A549 (cell line): ENCODE measurements at regions not wholly inside any gene's neighbourhood (a gene's known extent, or its start where the extent isn't known, plus 50 kb on each side); places are given as distances from the start of the nearest gene placed in this dataset.
"Not testable (repeated sequence)": the region's sequence is repeated elsewhere in the genome, so short reads cannot be mapped to it uniquely, and the experiment has no call there.

ENCODE experiments used
- ATAC-seq, 2 experiments: fragments of 200-7000 bp in 1 of 2; fragments of >200 bp in 1 of 2; cut with Nextera tagmentation in 1 of 2; cut with Tn5 transposase in 1 of 2; 3 replicates each; pipeline versions ENCODE4 v1.8.0 to v1.9.1; 2018 to 2020; ENCODE audit warnings: mild to moderate bottlenecking in 1 of 2, moderate library complexity in 1 of 2
- CTCF ChIA-PET: fragments of 300-600 bp; sonication (Branson Sonifier 250); formaldehyde crosslinking; extraction: SDS; loops from one replicate; lab custom pipeline; 2021; ENCODE audit warnings: antibody characterized with exemption, inconsistent platforms; lab: Yijun Ruan, JAX
- POLR2A ChIA-PET: fragments of 350-600 bp; formaldehyde crosslinking; extraction: SDS; loops from one replicate; lab custom pipeline; 2021; ENCODE audit warnings: antibody characterized with exemption, inconsistent platforms; lab: Yijun Ruan, JAX
- DNase-seq, 2 experiments: peaks; one replicate each; pipeline versions ENCODE4 v3.0.0 to v3.0.0-alpha.2; 2011 to 2016; ENCODE audit warnings: low read depth in 1 of 2, low spot score in 1 of 2
- FAIRE-seq: peaks from 2 replicates; lab custom pipeline; 2011; peaks lifted over from hg19 to GRCh38; lab: Jason Lieb, UNC
- H3K27ac ChIP-seq, 2 experiments: fragments of >200 bp; sonication (Bioruptor Twin); formaldehyde crosslinking; 3 replicates each; pipeline ENCODE4 v1.5.1; 2016 to 2017
- H3K4me1 ChIP-seq: fragments of >200 bp; sonication (Bioruptor Twin); formaldehyde crosslinking; 3 replicates; pipeline ENCODE4 v1.6.1; 2016
- H3K4me2 ChIP-seq: fragments of >200 bp; sonication (Bioruptor Twin); formaldehyde crosslinking; 3 replicates; pipeline ENCODE4 v1.6.1; 2016
- H3K4me3 ChIP-seq: fragments of >200 bp; sonication (Bioruptor Twin); formaldehyde crosslinking; 3 replicates; pipeline ENCODE4 v1.5.1; 2016
- H3K9me3 ChIP-seq: fragments of >200 bp; sonication (Bioruptor Twin); formaldehyde crosslinking; 3 replicates; pipeline ENCODE4 v1.6.1; 2016
- ATOH8 ChIP-seq: fragments of 250-450 bp; sonication (Bioruptor Pico); IDR thresholded peaks from 2 replicates; pipeline ENCODE4 v1.5.0; 2020; ENCODE audit warnings: low read depth, mild to moderate bottlenecking, moderate library complexity
- CEBPB ChIP-seq, 2 experiments: fragments of >200 bp in 1 of 2; sonication (Bioruptor Twin) in 1 of 2; formaldehyde crosslinking in 1 of 2; IDR thresholded peaks; 2 replicates each; pipeline ENCODE4 v1.6.1; 2012 to 2016
- E2F6 ChIP-seq: IDR thresholded peaks from 2 replicates; pipeline ENCODE4 v1.6.1; 2012; ENCODE audit warnings: low read depth, borderline replicate concordance
- EHMT2 ChIP-seq: fragments of 200-600 bp; sonication (generic); IDR thresholded peaks from 2 replicates; pipeline ENCODE4 v1.6.1; 2016; ENCODE audit warnings: antibody characterized with exemption, low read depth, mild to moderate bottlenecking, moderate library complexity
- EP300 ChIP-seq, 2 experiments: fragments of >200 bp; sonication (Bioruptor Twin); formaldehyde crosslinking; IDR thresholded peaks; 2 replicates in 1 of 2; 3 replicates in 1 of 2; pipeline ENCODE4 v1.6.1; 2016 to 2017
- FOSL2 ChIP-seq, 2 experiments: fragments of 450-650 bp in 1 of 2; fragments of >200 bp in 1 of 2; sonication (Bioruptor Twin) in 1 of 2; formaldehyde crosslinking; IDR thresholded peaks; 2 replicates each; pipeline versions ENCODE4 v1.5.0 to v1.6.1; 2016 to 2020; ENCODE audit warnings: mild to moderate bottlenecking in 1 of 2, moderate library complexity in 1 of 2
- HES2 ChIP-seq: fragments of >200 bp; sonication (Bioruptor Twin); formaldehyde crosslinking; IDR thresholded peaks from 2 replicates; pipeline ENCODE4 v1.6.1; 2016
- HEYL ChIP-seq: fragments of 250-450 bp; sonication (Bioruptor Pico); IDR thresholded peaks from 2 replicates; pipeline ENCODE4 v1.8.0; 2021; ENCODE audit warnings: mild to moderate bottlenecking, moderate library complexity
- HMGXB4 ChIP-seq: fragments of 250-450 bp; sonication (Bioruptor Pico); IDR thresholded peaks from 2 replicates; pipeline ENCODE4 v1.5.0; 2021; ENCODE audit warnings: mild to moderate bottlenecking, moderate library complexity, borderline replicate concordance
- HOXB13 ChIP-seq: fragments of 250-450 bp; sonication (Bioruptor Pico); IDR thresholded peaks from 2 replicates; pipeline ENCODE4 v1.5.0; 2020; ENCODE audit warnings: low read depth, mild to moderate bottlenecking, moderate library complexity
- JUN ChIP-seq, 2 experiments: fragments of >200 bp; sonication (Bioruptor Twin); formaldehyde crosslinking; IDR thresholded peaks; 2 replicates in 1 of 2; 3 replicates in 1 of 2; pipeline ENCODE4 v1.6.1; 2016 to 2017
- JUNB ChIP-seq: fragments of >200 bp; sonication (Bioruptor Twin); formaldehyde crosslinking; IDR thresholded peaks from 2 replicates; pipeline ENCODE4 v1.6.1; 2016
- KDM5A ChIP-seq: fragments of 200-600 bp; sonication (generic); IDR thresholded peaks from 2 replicates; pipeline ENCODE4 v1.6.1; 2016; ENCODE audit warnings: antibody characterized with exemption, mild to moderate bottlenecking
- MAX ChIP-seq: IDR thresholded peaks from 2 replicates; pipeline ENCODE4 v1.6.1; 2012
- MYC ChIP-seq: IDR thresholded peaks from 2 replicates; pipeline ENCODE4 v1.6.1; 2012; ENCODE audit warnings: mild to moderate bottlenecking, inconsistent platforms, low read length, improper control_type of control experiment, borderline replicate concordance
- NFE2L2 ChIP-seq: fragments of 150-350 bp; conservative IDR thresholded peaks from 2 replicates; pipeline ENCODE4 v1.6.1; 2014; ENCODE audit warnings: low read length
- NPAS2 ChIP-seq: fragments of 250-450 bp; sonication (Bioruptor Pico); IDR thresholded peaks from 2 replicates; pipeline ENCODE4 v1.8.0; 2022; ENCODE audit warnings: mild to moderate bottlenecking, moderate library complexity, borderline replicate concordance
- PHF8 ChIP-seq: fragments of 200-600 bp; sonication (generic); IDR thresholded peaks from 2 replicates; pipeline ENCODE4 v1.6.1; 2016; ENCODE audit warnings: low read depth, mild to moderate bottlenecking, antibody characterized with exemption, moderate library complexity, borderline replicate concordance
- RARB ChIP-seq: fragments of 250-450 bp; sonication (Bioruptor Pico); IDR thresholded peaks from 2 replicates; pipeline ENCODE4 v1.8.0; 2021; ENCODE audit warnings: mild to moderate bottlenecking, moderate library complexity
- USF2 ChIP-seq: fragments of 450-650 bp; IDR thresholded peaks from 2 replicates; pipeline ENCODE4 v1.6.1; 2014; ENCODE audit warnings: antibody characterized with exemption
- ZC3H11A ChIP-seq: fragments of 450-650 bp; IDR thresholded peaks from 2 replicates; pipeline ENCODE4 v1.6.1; 2014; ENCODE audit warnings: antibody characterized with exemption, mild to moderate bottlenecking
- ZSCAN20 ChIP-seq: fragments of 250-450 bp; sonication (Bioruptor Pico); IDR thresholded peaks from 2 replicates; pipeline ENCODE4 v1.8.0; 2022; ENCODE audit warnings: mild to moderate bottlenecking, moderate library complexity
- WGBS: methylation state at CpG from one replicate; pipeline ENCODE4 v1.1.6; 2017; ENCODE audit errors: missing lambda C conversion rate; 5-methylcytosine and 5-hydroxymethylcytosine counted together

- H3K27ac ChIP-seq = no peak overlapping the region
- H3K4me2 ChIP-seq = no peak overlapping the region
- H3K9me3 ChIP-seq = no peaks in the 10 kb centered on the region
- DNase-seq = no peak
- H3K4me3 ChIP-seq = no peak overlapping the region
- ChIA-PET POLR2A (no interaction called here), CTCF (no interaction called here)
- no peak for FAIRE-seq
- no peaks in the 10 kb centered on the region for H3K4me1 ChIP-seq
- ATAC-seq = no peak
- TF ChIP-seq PHF8 (no peak), USF2 (no peak), ZC3H11A (no peak), CEBPB (IDR thresholded peaks at IDR 0.05) (no peak), JUN (IDR thresholded peaks at IDR 0.05) (no peak), EHMT2 (no peak), ATOH8 (CRISPR knock-in tag) (no peak), HMGXB4 (CRISPR knock-in tag) (no peak), E2F6 (no peak), MAX (no peak), FOSL2 (IDR thresholded peaks at IDR 0.05) (no peak), FOSL2 (CRISPR knock-in tag; IDR thresholded peaks at IDR 0.05) (no peak), MYC (no peak), RARB (CRISPR knock-in tag) (no peak), NPAS2 (CRISPR knock-in tag) (no peak), KDM5A (no peak), HOXB13 (CRISPR knock-in tag) (no peak), ZSCAN20 (CRISPR knock-in tag) (no peak), HES2 (no peak), NFE2L2 (no peak), HEYL (CRISPR knock-in tag) (no peak)
- TF ChIP-seq, all 56 proteins: peak for 0
- 35% methylated on average over 2 of the region's 2 CpGs for WGBS
These were observed 193.2 kb upstream of the KLF3 start for GRCh38 chr4:38470735-38471262.

- H3K4me3 ChIP-seq = no peak overlapping the region
- H3K4me2 ChIP-seq = no peak overlapping the region
- TF ChIP-seq E2F6 (no peak), JUNB (no peak), HOXB13 (CRISPR knock-in tag) (no peak), EP300 (IDR thresholded peaks at IDR 0.05) (no peak), EHMT2 (no peak)
- ChIA-PET POLR2A (no interaction called here), CTCF (no interaction called here)
- no peaks in the 10 kb centered on the region for H3K4me1 ChIP-seq
- 0% methylated on average over 1 of the region's 1 CpG for WGBS
- no peak for DNase-seq
- H3K9me3 ChIP-seq = no peaks in the 10 kb centered on the region
- no peak overlapping the region for H3K27ac ChIP-seq
- no peak for FAIRE-seq
- ATAC-seq = no peak
These were observed 181.3 kb upstream of the KLF3 start for GRCh38 chr4:38482696-38483095.

GRCh38 chr4:38483628-38484027 lies 180.4 kb upstream of the KLF3 start:
- CTCF ChIA-PET, H3K9me3 ChIP-seq, FAIRE-seq, H3K4me1 ChIP-seq, H3K4me3 ChIP-seq, H3K4me2 ChIP-seq, DNase-seq, H3K27ac ChIP-seq, POLR2A ChIA-PET, ATAC-seq: not testable (repeated sequence)
